ENCODE measurements at regions not wholly inside any gene's neighbourhood (a gene's known extent, or its start where the extent isn't known, plus 50 kb on each side); places are given as distances from the start of the nearest gene placed in this dataset.
"Not testable (repeated sequence)": the region's sequence is repeated elsewhere in the genome, so short reads cannot be mapped to it uniquely, and the experiment has no call there.

DNA sequence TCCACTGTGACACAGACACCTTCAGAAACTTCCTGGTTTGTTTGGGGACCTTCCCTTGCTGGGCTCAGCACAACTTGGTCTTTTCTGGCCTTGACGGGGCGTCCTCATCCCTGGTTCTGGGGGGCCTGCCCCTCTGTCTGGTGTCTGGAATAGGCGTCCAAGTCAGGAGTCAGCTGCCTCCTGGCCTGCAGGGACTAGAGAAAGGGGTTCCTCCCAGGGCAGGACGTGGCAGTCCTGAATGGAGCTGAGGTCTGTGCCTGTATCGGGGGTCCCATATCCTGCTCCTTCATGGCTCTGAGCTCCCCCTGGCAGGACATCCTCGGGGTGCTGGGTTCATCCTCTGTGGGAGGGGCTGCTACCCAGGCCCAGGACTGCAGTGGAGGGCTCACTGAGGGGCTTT, 384.0 kb downstream of the TMEM121 start:
- no peak for DNase-seq (ENCODE audit: low read depth)
- H3K4me3 ChIP-seq (ENCODE audit: low read depth, low read length), result no peak overlapping the region
- TF ChIP-seq, protein P1, sequence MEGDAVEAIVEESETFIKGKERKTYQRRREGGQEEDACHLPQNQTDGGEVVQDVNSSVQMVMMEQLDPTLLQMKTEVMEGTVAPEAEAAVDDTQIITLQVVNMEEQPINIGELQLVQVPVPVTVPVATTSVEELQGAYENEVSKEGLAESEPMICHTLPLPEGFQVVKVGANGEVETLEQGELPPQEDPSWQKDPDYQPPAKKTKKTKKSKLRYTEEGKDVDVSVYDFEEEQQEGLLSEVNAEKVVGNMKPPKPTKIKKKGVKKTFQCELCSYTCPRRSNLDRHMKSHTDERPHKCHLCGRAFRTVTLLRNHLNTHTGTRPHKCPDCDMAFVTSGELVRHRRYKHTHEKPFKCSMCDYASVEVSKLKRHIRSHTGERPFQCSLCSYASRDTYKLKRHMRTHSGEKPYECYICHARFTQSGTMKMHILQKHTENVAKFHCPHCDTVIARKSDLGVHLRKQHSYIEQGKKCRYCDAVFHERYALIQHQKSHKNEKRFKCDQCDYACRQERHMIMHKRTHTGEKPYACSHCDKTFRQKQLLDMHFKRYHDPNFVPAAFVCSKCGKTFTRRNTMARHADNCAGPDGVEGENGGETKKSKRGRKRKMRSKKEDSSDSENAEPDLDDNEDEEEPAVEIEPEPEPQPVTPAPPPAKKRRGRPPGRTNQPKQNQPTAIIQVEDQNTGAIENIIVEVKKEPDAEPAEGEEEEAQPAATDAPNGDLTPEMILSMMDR (IDR thresholded peaks at IDR 0.05; ENCODE audit: insufficient read depth, low read depth, low read length, missing control alignments), result no peak

DNA sequence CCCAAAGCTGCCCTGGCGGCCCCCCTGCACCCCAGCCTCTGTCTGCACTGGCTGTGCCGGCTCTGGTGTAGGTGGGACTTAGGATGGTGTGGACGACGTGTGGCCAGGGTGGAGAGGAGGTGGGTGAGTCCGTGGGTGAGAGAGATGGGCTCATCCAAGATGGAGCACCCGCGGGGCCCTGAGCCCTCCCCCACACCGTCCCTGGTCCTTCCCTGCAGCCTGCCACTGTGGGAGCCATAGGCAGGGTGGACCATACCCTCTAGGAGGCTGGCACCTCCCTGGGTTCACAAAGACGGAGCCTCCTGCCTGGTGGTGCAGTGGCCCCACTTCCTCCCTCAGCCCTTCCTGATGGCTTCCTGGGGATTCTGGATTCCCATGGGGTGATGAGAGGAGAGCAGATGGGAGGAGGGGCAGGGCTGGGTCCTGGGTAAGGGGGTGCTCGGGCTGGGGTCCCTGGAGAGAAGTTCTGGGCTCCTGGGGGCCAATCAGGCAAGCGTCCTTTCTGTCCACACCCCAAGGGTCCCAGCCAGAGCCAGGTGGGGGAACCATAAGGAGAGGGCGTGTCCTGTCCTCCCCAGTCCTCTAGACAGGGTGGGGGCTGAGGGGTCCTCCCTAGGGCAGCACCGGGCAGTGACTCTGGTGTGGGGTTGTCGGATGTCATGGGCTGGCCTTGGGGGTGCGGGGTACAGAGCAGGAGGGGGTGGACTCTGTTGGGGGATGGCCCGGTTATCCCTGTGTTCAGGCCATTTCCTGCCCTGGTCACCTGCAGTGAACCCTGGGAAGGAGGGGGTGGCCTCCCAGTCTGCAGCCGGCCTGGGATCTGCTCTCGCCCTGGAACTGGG, 384.8 kb downstream of the TMEM121 start:
- TF ChIP-seq, protein P1 (IDR thresholded peaks at IDR 0.05; ENCODE audit: insufficient read depth, low read depth, low read length, missing control alignments), result no peak
- no peak overlapping the region for H3K4me3 ChIP-seq (ENCODE audit: low read depth, low read length)
- DNase-seq (ENCODE audit: low read depth), result no peak

DNA sequence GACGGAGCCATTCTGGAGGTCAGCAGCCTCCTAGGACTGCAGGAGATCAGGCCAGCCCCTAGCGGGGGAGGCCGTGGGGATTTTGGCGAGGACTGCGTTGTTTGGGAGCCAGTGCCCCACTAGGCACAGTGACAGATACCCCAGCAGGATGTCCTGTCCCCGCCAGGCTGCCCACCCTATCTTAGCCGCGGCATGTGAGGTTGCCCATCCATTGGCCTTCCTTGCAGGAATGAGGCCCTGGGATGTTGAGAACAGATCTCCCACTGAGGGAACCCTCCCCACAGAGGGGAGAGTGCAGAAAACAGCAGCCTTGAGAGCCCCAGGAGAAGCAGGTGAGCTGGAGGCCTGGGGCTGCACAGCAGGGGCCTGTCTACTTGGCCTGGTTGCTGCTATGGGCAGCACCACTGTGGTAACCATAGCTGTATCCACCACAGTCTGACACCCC, 385.5 kb downstream of the TMEM121 start:
- not testable (repeated sequence) for DNase-seq (ENCODE audit: low read depth); H3K4me3 ChIP-seq (ENCODE audit: low read depth, low read length)

DNA sequence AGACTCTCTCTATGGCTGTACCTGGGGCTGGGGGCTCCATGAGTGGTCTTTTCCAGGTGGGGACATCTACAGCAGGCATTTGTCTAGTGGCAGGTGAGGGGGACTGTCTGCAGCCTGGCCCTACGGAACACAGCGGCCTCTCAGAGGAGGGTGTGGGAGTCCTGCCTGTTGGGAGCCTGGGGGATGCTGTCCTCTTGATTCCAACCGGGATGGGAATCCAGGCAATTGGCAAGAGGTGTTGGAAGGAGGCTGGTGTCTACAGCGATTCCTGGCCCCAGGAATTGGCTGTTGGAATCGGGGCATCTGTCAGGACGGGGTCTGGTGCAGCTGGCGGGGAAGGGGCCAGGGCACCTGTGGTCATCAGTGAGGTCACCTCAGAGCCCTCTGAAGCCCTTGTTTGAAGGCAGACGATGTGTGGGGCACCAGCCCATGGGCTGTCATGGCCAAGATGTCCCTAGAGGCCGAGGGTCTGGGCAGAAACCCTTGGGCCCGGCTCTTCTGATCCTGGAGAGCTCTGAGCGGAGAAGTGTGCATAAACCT, 386.3 kb downstream of the TMEM121 start:
- DNase-seq (ENCODE audit: low read depth), result no peak
- TF ChIP-seq, protein P1 (IDR thresholded peaks at IDR 0.05; ENCODE audit: insufficient read depth, low read depth, low read length, missing control alignments), result no peak
- no peak overlapping the region for H3K4me3 ChIP-seq (ENCODE audit: low read depth, low read length)

DNA sequence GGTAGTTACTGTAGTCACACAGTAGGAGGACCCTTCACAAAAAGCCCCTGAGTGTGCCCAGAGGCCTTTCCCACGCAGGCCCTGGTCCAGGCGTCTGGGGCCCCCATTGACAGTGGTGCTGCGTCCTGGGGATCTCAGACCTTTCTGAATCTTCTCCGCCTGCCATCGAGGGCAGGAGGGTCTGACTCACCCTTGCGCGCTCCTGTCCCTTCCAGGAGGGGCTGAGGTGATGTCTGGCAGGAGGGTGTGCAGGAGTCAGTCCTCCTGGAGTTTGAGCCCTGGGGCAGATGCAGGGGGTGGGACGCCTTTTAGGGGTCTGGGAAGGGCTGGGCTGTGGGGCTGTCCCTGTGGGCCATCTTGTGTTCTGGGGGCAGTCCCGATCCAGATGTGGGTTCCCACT, 386.8 kb downstream of the TMEM121 start:
- no peak for DNase-seq (ENCODE audit: low read depth)
- TF ChIP-seq, protein P1 (IDR thresholded peaks at IDR 0.05; ENCODE audit: insufficient read depth, low read depth, low read length, missing control alignments), result no peak
- no peak overlapping the region for H3K4me3 ChIP-seq (ENCODE audit: low read depth, low read length)

DNA sequence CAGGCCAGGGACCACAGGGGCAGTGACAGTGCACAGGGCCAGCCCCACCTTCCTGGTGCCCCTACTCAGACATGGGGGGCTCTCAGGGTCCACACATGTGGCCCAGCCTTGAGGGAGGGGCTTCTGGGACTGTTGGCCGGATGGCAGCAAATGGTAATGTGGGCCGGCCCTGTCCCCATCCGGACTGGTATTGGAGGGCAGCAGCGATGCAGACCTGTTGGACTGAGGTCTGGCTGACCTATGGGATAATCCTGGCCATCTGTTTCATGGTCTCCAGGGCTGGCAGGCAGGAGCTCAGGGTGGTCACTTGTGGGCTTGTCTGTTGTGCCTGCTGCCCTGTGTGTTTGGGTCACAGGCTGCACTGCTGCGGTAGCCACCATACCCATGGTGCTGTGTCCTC, 387.5 kb downstream of the TMEM121 start:
- DNase-seq (ENCODE audit: low read depth), result no peak
- TF ChIP-seq, protein P1 (IDR thresholded peaks at IDR 0.05; ENCODE audit: insufficient read depth, low read depth, low read length, missing control alignments), result no peak
- no peak overlapping the region for H3K4me3 ChIP-seq (ENCODE audit: low read depth, low read length)

DNA sequence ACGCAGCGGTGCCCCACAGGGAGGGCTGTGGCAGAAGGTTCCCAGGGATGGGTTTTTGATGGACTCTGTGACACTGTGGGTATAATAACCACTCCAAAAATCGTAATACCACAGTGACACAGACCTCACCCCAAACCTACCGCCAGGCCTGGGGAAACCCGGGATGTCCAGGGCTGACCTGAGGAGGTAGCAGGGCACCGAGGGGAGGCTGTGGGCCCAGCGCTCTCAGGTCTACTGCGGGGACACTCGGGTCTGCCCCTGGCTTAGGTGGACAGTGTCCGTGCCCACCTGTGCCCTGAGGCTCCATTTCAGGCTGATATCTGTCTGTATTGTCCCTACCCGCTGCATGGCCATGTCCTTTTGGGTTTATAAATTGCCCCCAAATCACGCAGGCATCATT, 387.9 kb downstream of the TMEM121 start:
- H3K4me3 ChIP-seq (ENCODE audit: low read depth, low read length); DNase-seq (ENCODE audit: low read depth): not testable (repeated sequence)
